ENCODE measurements at regions not wholly inside any gene's neighbourhood (a gene's known extent, or its start where the extent isn't known, plus 50 kb on each side); places are given as distances from the start of the nearest gene placed in this dataset.

DNA sequence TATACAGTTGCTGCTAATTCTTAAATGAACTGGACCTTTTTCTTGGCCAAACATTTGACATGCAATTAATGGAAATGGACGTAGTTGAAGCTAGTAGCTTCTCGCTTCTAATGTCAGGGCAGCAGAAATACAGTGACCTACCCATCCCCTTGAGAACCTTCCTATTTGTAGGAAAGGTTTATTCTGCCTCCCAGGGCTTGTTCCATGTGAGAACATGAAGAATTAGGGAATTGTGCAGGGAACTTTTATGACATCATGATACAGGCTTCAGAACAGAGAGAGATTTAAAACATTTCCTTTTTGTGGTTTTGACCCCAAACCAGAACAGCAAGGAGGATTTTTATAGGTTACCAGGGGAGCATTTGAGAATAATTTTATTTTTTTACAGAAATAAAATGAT is 406.6 kb upstream of the PPP2R3A start:
- TF ChIP-seq, protein P1, sequence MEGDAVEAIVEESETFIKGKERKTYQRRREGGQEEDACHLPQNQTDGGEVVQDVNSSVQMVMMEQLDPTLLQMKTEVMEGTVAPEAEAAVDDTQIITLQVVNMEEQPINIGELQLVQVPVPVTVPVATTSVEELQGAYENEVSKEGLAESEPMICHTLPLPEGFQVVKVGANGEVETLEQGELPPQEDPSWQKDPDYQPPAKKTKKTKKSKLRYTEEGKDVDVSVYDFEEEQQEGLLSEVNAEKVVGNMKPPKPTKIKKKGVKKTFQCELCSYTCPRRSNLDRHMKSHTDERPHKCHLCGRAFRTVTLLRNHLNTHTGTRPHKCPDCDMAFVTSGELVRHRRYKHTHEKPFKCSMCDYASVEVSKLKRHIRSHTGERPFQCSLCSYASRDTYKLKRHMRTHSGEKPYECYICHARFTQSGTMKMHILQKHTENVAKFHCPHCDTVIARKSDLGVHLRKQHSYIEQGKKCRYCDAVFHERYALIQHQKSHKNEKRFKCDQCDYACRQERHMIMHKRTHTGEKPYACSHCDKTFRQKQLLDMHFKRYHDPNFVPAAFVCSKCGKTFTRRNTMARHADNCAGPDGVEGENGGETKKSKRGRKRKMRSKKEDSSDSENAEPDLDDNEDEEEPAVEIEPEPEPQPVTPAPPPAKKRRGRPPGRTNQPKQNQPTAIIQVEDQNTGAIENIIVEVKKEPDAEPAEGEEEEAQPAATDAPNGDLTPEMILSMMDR (IDR thresholded peaks at IDR 0.05): no peak
- no peak for DNase-seq (ENCODE audit: low spot score)
- ATAC-seq (ENCODE audit: low FRiP score): no peak

DNA sequence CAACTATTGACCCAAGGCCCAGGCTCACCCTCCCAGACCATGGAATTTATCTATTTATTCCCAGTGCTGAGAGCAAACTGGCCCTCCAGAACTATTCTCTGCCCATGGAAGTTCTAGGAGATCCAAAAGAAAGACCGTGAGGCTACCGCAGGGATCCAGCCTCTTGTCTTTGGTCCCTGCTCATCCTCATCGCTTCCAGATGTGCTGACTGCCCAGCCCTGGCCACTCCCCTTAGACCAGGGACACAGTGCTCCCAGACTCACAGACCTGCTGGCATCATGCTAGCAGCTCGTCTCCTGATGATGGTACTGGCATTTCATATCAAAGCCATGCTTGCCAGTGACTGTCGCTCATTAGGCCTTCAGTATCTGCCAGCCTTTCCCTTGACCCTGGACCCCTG is 405.7 kb upstream of the PPP2R3A start:
- no peak for DNase-seq (ENCODE audit: low spot score)
- TF ChIP-seq, protein P1 (IDR thresholded peaks at IDR 0.05): no peak
- ATAC-seq (ENCODE audit: low FRiP score): no peak

DNA sequence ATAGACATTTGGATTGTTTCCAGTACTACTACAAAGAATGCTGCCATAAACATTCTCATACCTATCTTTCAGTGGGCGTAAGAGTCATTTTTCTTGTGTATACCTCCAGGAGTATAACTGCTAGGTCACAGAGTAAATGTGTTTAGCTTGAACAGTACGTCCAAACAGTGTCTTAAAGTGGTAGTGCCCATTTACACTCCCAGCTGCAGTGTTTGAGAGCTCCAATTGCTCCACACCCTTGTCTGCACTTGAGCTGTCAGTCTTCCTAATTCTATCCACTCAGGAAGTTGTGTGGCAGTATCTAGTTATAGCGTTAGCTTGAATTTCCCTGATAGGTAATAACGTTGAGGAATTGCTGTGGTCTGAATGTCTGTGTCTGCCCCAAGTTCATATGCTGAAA is 404.7 kb upstream of the PPP2R3A start:
- TF ChIP-seq, protein P1 (IDR thresholded peaks at IDR 0.05): no peak
- no peak for ATAC-seq (ENCODE audit: low FRiP score)
- DNase-seq (ENCODE audit: low spot score): no peak

DNA sequence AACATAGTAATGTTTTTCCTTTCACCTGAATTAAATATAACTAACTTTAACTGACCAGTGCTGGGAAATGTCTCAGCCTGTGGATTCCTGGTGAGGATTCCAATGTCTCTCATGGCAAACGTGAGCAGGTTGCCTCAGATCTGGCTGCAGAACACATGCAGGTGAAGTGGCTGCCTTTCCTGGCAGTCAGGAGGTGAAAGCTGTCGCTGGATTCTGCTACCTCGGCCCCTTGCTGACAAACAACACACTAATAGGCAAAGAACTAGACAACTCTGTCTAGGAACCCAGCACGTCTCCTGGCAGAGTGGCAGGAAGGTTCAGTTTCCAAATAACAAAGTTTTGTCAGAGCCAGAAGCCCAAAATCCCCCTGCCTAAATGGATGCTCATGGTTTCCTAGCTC is 400.8 kb upstream of the PPP2R3A start:
- no peak for ATAC-seq (ENCODE audit: low FRiP score)
- TF ChIP-seq, protein P1 (IDR thresholded peaks at IDR 0.05): no peak
- no peak for DNase-seq (ENCODE audit: low spot score)

DNA sequence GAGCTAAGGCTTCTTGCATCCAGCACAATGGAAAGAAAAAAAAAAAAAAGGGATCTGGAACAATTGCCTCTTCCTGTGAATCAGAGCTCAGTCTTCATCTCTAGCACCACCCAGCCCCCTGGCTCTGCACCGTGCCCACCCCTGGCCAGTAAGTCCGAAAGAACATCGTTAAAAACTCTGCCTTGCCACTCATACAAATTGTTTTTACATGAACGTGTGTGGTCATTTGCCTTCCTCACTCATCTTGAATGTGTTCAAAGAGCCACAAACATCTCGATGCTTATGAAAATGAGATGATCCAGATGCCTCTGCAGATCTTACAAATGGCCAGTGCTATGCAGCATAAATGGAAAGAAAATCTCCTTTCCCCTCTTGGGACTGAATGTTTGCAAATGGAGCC is 400.0 kb upstream of the PPP2R3A start:
- no peak for ATAC-seq (ENCODE audit: low FRiP score)
- TF ChIP-seq, protein P1 (IDR thresholded peaks at IDR 0.05): no peak
- DNase-seq (ENCODE audit: low spot score): no peak

DNA sequence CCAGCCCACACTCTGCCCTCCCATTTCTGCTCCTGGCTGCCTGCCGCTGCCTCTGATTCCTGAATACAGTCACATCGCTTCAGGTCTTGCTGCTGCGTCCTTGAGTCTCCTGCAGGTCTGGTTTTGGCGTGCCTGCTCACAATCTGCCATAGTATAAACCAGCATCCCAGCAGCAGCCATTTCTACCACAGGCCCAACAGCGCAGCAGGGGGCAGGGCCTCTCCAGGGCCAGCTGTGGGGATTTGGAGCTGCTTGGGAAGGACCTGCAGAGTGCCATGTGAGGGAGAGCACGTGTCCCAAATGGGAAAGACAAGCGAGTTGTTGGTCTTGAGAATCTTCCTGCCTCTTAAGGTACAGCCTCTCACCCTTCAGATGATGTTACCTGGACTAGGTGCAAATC is 398.3 kb upstream of the PPP2R3A start:
- ATAC-seq (ENCODE audit: low FRiP score): no peak
- no peak for DNase-seq (ENCODE audit: low spot score)
- TF ChIP-seq, protein P1 (IDR thresholded peaks at IDR 0.05): no peak

DNA sequence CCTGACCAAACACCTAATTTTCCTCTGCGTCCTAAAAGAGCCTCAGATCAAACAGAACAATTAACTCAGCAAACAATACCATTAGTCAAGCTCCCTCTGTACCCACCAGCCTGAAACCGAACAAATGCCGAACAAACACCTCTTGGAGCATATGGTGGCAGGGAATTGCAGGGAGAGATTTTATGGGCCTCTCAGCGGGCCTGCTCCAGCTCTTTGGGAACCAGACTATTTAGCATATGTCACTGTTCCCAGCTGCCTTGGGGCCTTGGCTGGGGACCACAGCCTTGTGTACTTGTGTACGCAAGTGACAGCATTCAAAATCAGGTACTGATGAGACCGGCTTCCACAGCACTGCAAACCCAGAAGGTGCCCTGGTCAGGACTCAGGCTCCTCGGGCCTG is 388.8 kb upstream of the PPP2R3A start:
- DNase-seq (ENCODE audit: low spot score) (no peak), ATAC-seq (ENCODE audit: low FRiP score) (no peak)
- TF ChIP-seq, protein P1 (IDR thresholded peaks at IDR 0.05): no peak

Measured in omental fat pad (tissue), 3 donors.